ENCODE measurements at regions not wholly inside any gene's neighbourhood (a gene's known extent, or its start where the extent isn't known, plus 50 kb on each side); places are given as distances from the start of the nearest gene placed in this dataset.

- no peak for DNase-seq (ENCODE audit: low read depth, low spot score)
These were observed 185.8 kb downstream of the BRD1 start for GRCh38 chr22:49641770-49642313.

GRCh38 chr22:49640366-49641095 is 187.1 kb downstream of the BRD1 start:
- no peak for DNase-seq (ENCODE audit: low read depth, low spot score)

- DNase-seq (ENCODE audit: low read depth, low spot score) = no peak
These were observed 187.7 kb downstream of the BRD1 start for GRCh38 chr22:49639956-49640355.

- DNase-seq (ENCODE audit: low read depth, low spot score) = no peak
These were observed 188.9 kb downstream of the BRD1 start for GRCh38 chr22:49638788-49639187.

GRCh38 chr22:49638001-49638400 is 189.7 kb downstream of the BRD1 start:
- DNase-seq (ENCODE audit: low read depth, low spot score) = no peak

- no peak for DNase-seq (ENCODE audit: low read depth, low spot score)
These were observed 190.4 kb downstream of the BRD1 start for GRCh38 chr22:49637255-49637760.

GRCh38 chr22:49636649-49637048 is 191.0 kb downstream of the BRD1 start:
- no peak for DNase-seq (ENCODE audit: low read depth, low spot score)

- no peak for DNase-seq (ENCODE audit: low read depth, low spot score)
These were observed 191.5 kb downstream of the BRD1 start for GRCh38 chr22:49636214-49636613.

- no peak for DNase-seq (ENCODE audit: low read depth, low spot score)
These were observed 193.5 kb downstream of the BRD1 start for GRCh38 chr22:49634006-49634772.

- no peak for DNase-seq (ENCODE audit: low read depth, low spot score)
These were observed 194.7 kb downstream of the BRD1 start for GRCh38 chr22:49633010-49633324.

- DNase-seq (ENCODE audit: low read depth, low spot score) = no peak
These were observed 195.3 kb downstream of the BRD1 start for GRCh38 chr22:49632199-49633009.

GRCh38 chr22:49630448-49630946 is 197.2 kb downstream of the BRD1 start:
- DNase-seq (ENCODE audit: low read depth, low spot score) = no peak

GRCh38 chr22:49629586-49630447 is 197.9 kb downstream of the BRD1 start:
- DNase-seq (ENCODE audit: low read depth, low spot score) = no peak

GRCh38 chr22:49629261-49629570 is 198.5 kb downstream of the BRD1 start:
- no peak for DNase-seq (ENCODE audit: low read depth, low spot score)

GRCh38 chr22:49628391-49629260 is 199.0 kb downstream of the BRD1 start:
- no peak for DNase-seq (ENCODE audit: low read depth, low spot score)

- DNase-seq (ENCODE audit: low read depth, low spot score) = no peak
These were observed 200.2 kb downstream of the BRD1 start for GRCh38 chr22:49627217-49628181.

- no peak for DNase-seq (ENCODE audit: low read depth, low spot score)
These were observed 201.1 kb downstream of the BRD1 start for GRCh38 chr22:49626361-49627216.
